Breast epithelium (tissue), 4 donors: ENCODE measurements at regions not wholly inside any gene's neighbourhood (a gene's known extent, or its start where the extent isn't known, plus 50 kb on each side); places are given as distances from the start of the nearest gene placed in this dataset.
A peak's percentile ranks its signal among the peaks of the same experiment; 100 is the strongest.

ENCODE experiments used
- DNase-seq, 2 donors: peaks; one replicate each; pipeline ENCODE4 v3.0.0-alpha.2; 2019; ENCODE audit warnings: low spot score in 2 of 2
- H3K27ac ChIP-seq, 2 donors: fragments of 200-600 bp; sonication (generic) in 1 of 2; one replicate each; pipeline ENCODE4 v1.5.1; 2016 to 2019; ENCODE audit warnings: mild to moderate bottlenecking in 1 of 2
- H3K27me3 ChIP-seq, 2 donors: fragments of 200-600 bp; sonication (generic) in 1 of 2; one replicate each; pipeline versions ENCODE4 v1.5.1 to v1.6.0; 2017 to 2019; ENCODE audit warnings: control low read depth in 1 of 2, mild to moderate bottlenecking in 1 of 2
- H3K36me3 ChIP-seq: fragments of 200-600 bp; one replicate; pipeline ENCODE4 v1.5.1; 2019
- H3K4me1 ChIP-seq, 2 donors: fragments of 200-600 bp; sonication (generic); one replicate each; pipeline ENCODE4 v1.5.1; 2016 to 2019; ENCODE audit warnings: control low read depth in 1 of 2
- H3K4me3 ChIP-seq, 3 donors: fragments of 200-600 bp; sonication (generic); 1 replicate in 2 of 3; 2 replicates in 1 of 3; pipeline ENCODE4 v1.5.1; 2016 to 2019; ENCODE audit warnings: mild to moderate bottlenecking in 3 of 3, moderate library complexity in 2 of 3
- H3K9me3 ChIP-seq, 2 donors: fragments of 200-600 bp; sonication (generic) in 1 of 2; one replicate each; pipeline ENCODE4 v1.5.1; 2016 to 2019; ENCODE audit warnings: control low read depth in 1 of 2
- POLR2A ChIP-seq: fragments of 450-650 bp; IDR thresholded peaks from one replicate; pipeline ENCODE4 v1.6.1; 2016; ENCODE audit warnings: antibody characterized with exemption, mild to moderate bottlenecking, moderate library complexity
- POLR2AphosphoS5 ChIP-seq, 3 donors: sonication (generic); formaldehyde crosslinking; IDR thresholded peaks; one replicate each; pipeline ENCODE4 v1.6.1; 2017; ENCODE audit warnings: antibody characterized with exemption in 3 of 3
- intact Hi-C: fragments of 100-400 bp; cut with DNase I; formaldehyde crosslinking; loops from one replicate; pipeline ENCODE4 v1.15.1; 2023; ENCODE audit warnings: low total_unique reads
- TF ChIP-seq, protein P1 (sequence below), 3 donors: fragments of 450-650 bp; IDR thresholded peaks; one replicate each; pipeline ENCODE4 v1.5.1; 2016 to 2017; ENCODE audit warnings: antibody characterized with exemption in 3 of 3, mild to moderate bottlenecking in 3 of 3, moderate library complexity in 3 of 3

DNA sequence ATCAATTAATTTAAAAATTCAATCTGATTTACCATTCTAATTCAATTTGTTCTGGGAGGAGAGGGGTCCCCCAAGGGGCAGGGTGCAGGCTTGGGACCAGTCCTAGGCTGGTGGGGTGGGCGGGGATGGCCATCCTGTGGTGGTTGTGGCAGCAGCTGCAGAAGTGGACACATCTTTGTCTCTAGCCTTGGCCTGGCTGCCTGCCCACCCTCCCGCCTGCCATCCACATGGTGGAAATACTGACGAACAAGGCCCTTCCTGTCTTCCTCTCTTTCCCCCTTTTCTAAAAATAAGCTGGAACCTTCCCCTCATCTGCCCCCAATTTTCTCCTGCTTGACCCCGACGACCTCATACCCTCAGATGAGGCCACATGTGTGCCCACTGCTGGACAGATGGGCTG is 130.9 kb downstream of the FOXD2 start:
- no peak overlapping the region for H3K4me3 ChIP-seq
- H3K9me3 ChIP-seq, result no peaks in the 10 kb centered on the region
- no peaks in the 10 kb centered on the region for H3K4me1 ChIP-seq
- TF ChIP-seq POLR2AphosphoS5 (IDR thresholded peaks at IDR 0.05), result no peak
- TF ChIP-seq, protein P1, sequence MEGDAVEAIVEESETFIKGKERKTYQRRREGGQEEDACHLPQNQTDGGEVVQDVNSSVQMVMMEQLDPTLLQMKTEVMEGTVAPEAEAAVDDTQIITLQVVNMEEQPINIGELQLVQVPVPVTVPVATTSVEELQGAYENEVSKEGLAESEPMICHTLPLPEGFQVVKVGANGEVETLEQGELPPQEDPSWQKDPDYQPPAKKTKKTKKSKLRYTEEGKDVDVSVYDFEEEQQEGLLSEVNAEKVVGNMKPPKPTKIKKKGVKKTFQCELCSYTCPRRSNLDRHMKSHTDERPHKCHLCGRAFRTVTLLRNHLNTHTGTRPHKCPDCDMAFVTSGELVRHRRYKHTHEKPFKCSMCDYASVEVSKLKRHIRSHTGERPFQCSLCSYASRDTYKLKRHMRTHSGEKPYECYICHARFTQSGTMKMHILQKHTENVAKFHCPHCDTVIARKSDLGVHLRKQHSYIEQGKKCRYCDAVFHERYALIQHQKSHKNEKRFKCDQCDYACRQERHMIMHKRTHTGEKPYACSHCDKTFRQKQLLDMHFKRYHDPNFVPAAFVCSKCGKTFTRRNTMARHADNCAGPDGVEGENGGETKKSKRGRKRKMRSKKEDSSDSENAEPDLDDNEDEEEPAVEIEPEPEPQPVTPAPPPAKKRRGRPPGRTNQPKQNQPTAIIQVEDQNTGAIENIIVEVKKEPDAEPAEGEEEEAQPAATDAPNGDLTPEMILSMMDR (IDR thresholded peaks at IDR 0.05), result no peak
- no peak for TF ChIP-seq POLR2A
- no peak overlapping the region for H3K27ac ChIP-seq
- DNase-seq, result no peak
- intact Hi-C loops, result no loop called here
- H3K36me3 ChIP-seq, result no peaks in the 10 kb centered on the region
- H3K27me3 ChIP-seq, result peaks cover 0 to 7% of the 10 kb centered on the region in 2 donors

GRCh38 chr1:47569261-47569660 is 131.4 kb downstream of the FOXD2 start:
- H3K36me3 ChIP-seq, result no peaks in the 10 kb centered on the region
- H3K27ac ChIP-seq, result no peak overlapping the region
- DNase-seq, result no peak
- no peaks in the 10 kb centered on the region for H3K9me3 ChIP-seq
- intact Hi-C loops, result no loop called here
- H3K4me1 ChIP-seq, result no peaks in the 10 kb centered on the region
- no peak overlapping the region for H3K4me3 ChIP-seq
- TF ChIP-seq POLR2AphosphoS5 (IDR thresholded peaks at IDR 0.05) (no peak), POLR2A (no peak)
- TF ChIP-seq, protein P1 (IDR thresholded peaks at IDR 0.05), result no peak
- H3K27me3 ChIP-seq, result peaks cover 0 to 7% of the 10 kb centered on the region in 2 donors

DNA sequence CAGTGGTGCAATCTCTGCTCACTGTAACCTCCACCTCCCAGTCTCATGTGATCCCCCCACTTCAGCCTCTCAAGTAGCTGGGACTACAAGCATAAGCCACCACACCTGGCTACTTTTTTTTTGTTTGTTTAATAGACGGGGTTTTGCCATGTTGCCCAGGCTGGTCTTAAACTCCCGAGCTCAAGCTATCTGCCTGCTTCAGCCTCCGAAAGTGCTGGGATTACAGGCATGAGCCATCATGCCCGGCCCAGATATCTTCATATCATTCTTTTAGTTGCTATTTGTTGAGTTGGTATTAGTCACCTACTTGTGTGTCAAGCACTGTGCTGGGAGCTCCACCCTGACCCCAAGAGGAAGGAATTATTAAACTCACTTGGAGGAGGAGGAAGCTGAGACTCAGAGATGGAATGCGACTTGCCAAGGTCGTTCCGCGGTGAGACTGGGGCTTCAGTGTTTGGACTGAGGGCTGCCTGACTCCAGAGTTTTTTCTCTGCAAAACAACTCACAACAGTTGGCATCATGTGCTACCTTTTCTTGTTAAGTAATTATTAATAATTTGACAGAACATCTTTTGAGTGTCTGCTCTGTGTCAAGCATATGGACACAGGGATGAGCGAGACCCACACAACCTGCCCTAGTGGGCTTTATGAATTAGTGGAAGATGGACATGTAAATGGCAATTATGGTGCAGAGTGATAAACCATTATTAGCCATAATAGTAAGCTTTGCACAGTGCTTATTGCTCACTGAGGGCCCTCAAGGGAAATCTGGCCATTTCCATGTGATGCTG is 132.0 kb downstream of the FOXD2 start:
- no peak overlapping the region for H3K4me3 ChIP-seq
- H3K36me3 ChIP-seq, result no peaks in the 10 kb centered on the region
- no peak overlapping the region for H3K27ac ChIP-seq
- TF ChIP-seq, protein P1 (IDR thresholded peaks at IDR 0.05), result peak in 2 of 3 donors; percentile 19 to 28
- no peak for TF ChIP-seq POLR2AphosphoS5 (IDR thresholded peaks at IDR 0.05)
- peaks cover 0 to 7% of the 10 kb centered on the region in 2 donors for H3K27me3 ChIP-seq
- intact Hi-C loops, result no loop called here
- no peaks in the 10 kb centered on the region for H3K9me3 ChIP-seq
- DNase-seq, result peak in 1 of 2 donors; percentile 50
- H3K4me1 ChIP-seq, result no peaks in the 10 kb centered on the region

GRCh38 chr1:47571161-47571560 is 133.3 kb downstream of the FOXD2 start:
- H3K27me3 ChIP-seq, result peaks cover 0 to 9% of the 10 kb centered on the region in 2 donors
- intact Hi-C loops, result no loop called here
- TF ChIP-seq POLR2A (no peak), POLR2AphosphoS5 (IDR thresholded peaks at IDR 0.05) (no peak)
- TF ChIP-seq, protein P1 (IDR thresholded peaks at IDR 0.05), result no peak
- H3K36me3 ChIP-seq, result no peaks in the 10 kb centered on the region
- H3K4me1 ChIP-seq, result no peaks in the 10 kb centered on the region
- no peak for DNase-seq
- H3K9me3 ChIP-seq, result no peaks in the 10 kb centered on the region
- H3K4me3 ChIP-seq, result no peak overlapping the region
- H3K27ac ChIP-seq, result no peak overlapping the region

GRCh38 chr1:47571952-47572351 is 134.1 kb downstream of the FOXD2 start:
- no peaks in the 10 kb centered on the region for H3K9me3 ChIP-seq
- intact Hi-C loops, result no loop called here
- H3K4me1 ChIP-seq, result no peaks in the 10 kb centered on the region
- H3K27ac ChIP-seq, result no peak overlapping the region
- no peaks in the 10 kb centered on the region for H3K36me3 ChIP-seq
- DNase-seq, result no peak
- TF ChIP-seq POLR2A (no peak), POLR2AphosphoS5 (IDR thresholded peaks at IDR 0.05) (no peak)
- TF ChIP-seq, protein P1 (IDR thresholded peaks at IDR 0.05), result no peak
- no peak overlapping the region for H3K4me3 ChIP-seq
- peaks cover 0 to 11% of the 10 kb centered on the region in 2 donors for H3K27me3 ChIP-seq
